ENCODE measurements at regions not wholly inside any gene's neighbourhood (a gene's known extent, or its start where the extent isn't known, plus 50 kb on each side); places are given as distances from the start of the nearest gene placed in this dataset.

GRCh38 chr17:13835151-13835550 is 233.4 kb upstream of the HS3ST3A1 start:
- WGBS (ENCODE audit: extremely low coverage, insufficient coverage, insufficient read length): no CpG with 5 or more reads among the region's 2 CpGs
- no peaks in the 10 kb centered on the region for H3K79me1 ChIP-seq (ENCODE audit: low read length)

GRCh38 chr17:13837417-13837816 is 231.9 kb upstream of the COX10 start:
- Histone ChIP-seq H3K18ac (ENCODE audit: low read length) (no peak overlapping the region), H2AFZ (ENCODE audit: insufficient read depth, low read length, poor library complexity) (no peak overlapping the region), H3K23ac (ENCODE audit: low read length) (no peak overlapping the region), H3K27me3 (ENCODE audit: insufficient read depth, low read length) (no peaks in the 10 kb centered on the region), H2AK5ac (ENCODE audit: low read length) (no peak overlapping the region), H3K14ac (ENCODE audit: low read length) (no peak overlapping the region), H2BK5ac (ENCODE audit: low read depth, low read length, poor library complexity) (no peak overlapping the region), H3K4me3 (ENCODE audit: low read depth, low read length) (no peak overlapping the region), H3K27ac (ENCODE audit: low read depth, low read length) (no peak overlapping the region), H3K79me2 (ENCODE audit: control insufficient read depth, insufficient read depth, low read length, poor library complexity) (no peaks in the 10 kb centered on the region), H2BK120ac (ENCODE audit: insufficient read depth, low read length, poor library complexity) (no peak overlapping the region), H4K91ac (ENCODE audit: low read depth, low read length) (no peak overlapping the region), H3K9me3 (ENCODE audit: insufficient read depth, low read depth, low read length) (no peaks in the 10 kb centered on the region), H3K4me1 (ENCODE audit: control insufficient read depth in 1 of 2, insufficient read depth in 2 of 2, low read length in 2 of 2) (peaks cover 2 to 3% of the 10 kb centered on the region in 2 experiments), H3K9ac (ENCODE audit: low read length) (no peak overlapping the region), H4K8ac (ENCODE audit: low read depth, low read length) (no peak overlapping the region), H3K79me1 (ENCODE audit: low read length) (no peaks in the 10 kb centered on the region), H3K4me2 (ENCODE audit: low read length) (no peak overlapping the region), H4K12ac (ENCODE audit: low read depth, low read length) (no peak overlapping the region), H3K36me3 (ENCODE audit: control insufficient read depth in 1 of 2, insufficient read depth in 2 of 2, low read length in 2 of 2) (no peaks in the 10 kb centered on the region), H3K4ac (ENCODE audit: low read depth, low read length) (no peak overlapping the region), H2BK12ac (ENCODE audit: low read length) (no peak overlapping the region)
- no CpG with 5 or more reads among the region's 12 CpGs for WGBS (ENCODE audit: extremely low coverage, insufficient coverage, insufficient read length)
- no peak for DNase-seq

More at GRCh38 chr17:13835151-13835550, 233.4 kb upstream of the HS3ST3A1 start:
- Histone ChIP-seq H3K27ac (ENCODE audit: low read depth, low read length) (no peak overlapping the region), H3K23ac (ENCODE audit: low read length) (no peak overlapping the region), H3K18ac (ENCODE audit: low read length) (no peak overlapping the region), H2BK5ac (ENCODE audit: low read depth, low read length, poor library complexity) (no peak overlapping the region), H3K4me3 (ENCODE audit: low read depth, low read length) (no peak overlapping the region), H3K4me2 (ENCODE audit: low read length) (no peak overlapping the region), H2AK5ac (ENCODE audit: low read length) (no peak overlapping the region), H3K4ac (ENCODE audit: low read depth, low read length) (no peak overlapping the region), H2AFZ (ENCODE audit: insufficient read depth, low read length, poor library complexity) (no peak overlapping the region), H3K9ac (ENCODE audit: low read length) (no peak overlapping the region), H2BK120ac (ENCODE audit: insufficient read depth, low read length, poor library complexity) (no peak overlapping the region), H3K4me1 (ENCODE audit: control insufficient read depth in 1 of 2, insufficient read depth in 2 of 2, low read length in 2 of 2) (no peaks in the 10 kb centered on the region), H3K79me2 (ENCODE audit: control insufficient read depth, insufficient read depth, low read length, poor library complexity) (no peaks in the 10 kb centered on the region), H3K14ac (ENCODE audit: low read length) (no peak overlapping the region), H4K91ac (ENCODE audit: low read depth, low read length) (no peak overlapping the region), H3K9me3 (ENCODE audit: insufficient read depth, low read depth, low read length) (no peaks in the 10 kb centered on the region), H4K8ac (ENCODE audit: low read depth, low read length) (no peak overlapping the region), H2BK12ac (ENCODE audit: low read length) (no peak overlapping the region), H4K12ac (ENCODE audit: low read depth, low read length) (no peak overlapping the region), H3K27me3 (ENCODE audit: insufficient read depth, low read length) (no peaks in the 10 kb centered on the region), H3K36me3 (ENCODE audit: control insufficient read depth in 1 of 2, insufficient read depth in 2 of 2, low read length in 2 of 2) (no peaks in the 10 kb centered on the region)
- no peak for DNase-seq

DNA sequence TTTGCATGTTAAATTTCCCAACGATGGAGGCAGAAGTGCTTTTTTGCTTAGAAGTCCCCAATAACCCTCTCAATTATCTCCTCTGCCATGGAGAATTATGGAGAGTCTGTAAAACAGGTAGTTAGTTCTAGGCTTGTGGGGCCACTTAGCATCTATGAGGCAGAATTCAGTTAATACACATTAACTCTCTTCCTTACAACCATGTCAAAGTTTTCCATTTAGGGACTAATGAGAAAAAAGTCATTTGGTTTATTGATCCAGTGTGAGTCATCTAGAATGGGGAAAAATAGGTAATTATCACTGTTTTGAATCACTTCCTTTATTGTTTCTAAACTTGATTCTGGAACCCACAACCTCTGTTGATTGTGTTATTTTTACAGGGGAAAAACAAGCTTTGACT is 229.1 kb upstream of the COX10 start:
- Histone ChIP-seq H3K27me3 (ENCODE audit: insufficient read depth, low read length) (no peaks in the 10 kb centered on the region), H3K9ac (ENCODE audit: low read length) (no peak overlapping the region), H3K79me1 (ENCODE audit: low read length) (no peaks in the 10 kb centered on the region), H4K91ac (ENCODE audit: low read depth, low read length) (no peak overlapping the region), H3K4me1 (ENCODE audit: control insufficient read depth in 1 of 2, insufficient read depth in 2 of 2, low read length in 2 of 2) (peaks cover 2 to 3% of the 10 kb centered on the region in 2 experiments), H3K14ac (ENCODE audit: low read length) (no peak overlapping the region), H4K8ac (ENCODE audit: low read depth, low read length) (no peak overlapping the region), H2AFZ (ENCODE audit: insufficient read depth, low read length, poor library complexity) (no peak overlapping the region), H4K12ac (ENCODE audit: low read depth, low read length) (no peak overlapping the region), H3K4me3 (ENCODE audit: low read depth, low read length) (no peak overlapping the region), H3K4me2 (ENCODE audit: low read length) (no peak overlapping the region), H3K9me3 (ENCODE audit: insufficient read depth, low read depth, low read length) (no peaks in the 10 kb centered on the region), H2BK120ac (ENCODE audit: insufficient read depth, low read length, poor library complexity) (no peak overlapping the region), H3K4ac (ENCODE audit: low read depth, low read length) (no peak overlapping the region), H3K23ac (ENCODE audit: low read length) (no peak overlapping the region), H3K27ac (ENCODE audit: low read depth, low read length) (no peak overlapping the region), H2BK5ac (ENCODE audit: low read depth, low read length, poor library complexity) (no peak overlapping the region), H2AK5ac (ENCODE audit: low read length) (no peak overlapping the region), H3K36me3 (ENCODE audit: control insufficient read depth in 1 of 2, insufficient read depth in 2 of 2, low read length in 2 of 2) (no peaks in the 10 kb centered on the region), H3K79me2 (ENCODE audit: control insufficient read depth, insufficient read depth, low read length, poor library complexity) (no peaks in the 10 kb centered on the region), H2BK12ac (ENCODE audit: low read length) (no peak overlapping the region), H3K18ac (ENCODE audit: low read length) (no peak overlapping the region)
- no peak for DNase-seq
- no CpG with 5 or more reads among the region's 1 CpG for WGBS (ENCODE audit: extremely low coverage, insufficient coverage, insufficient read length)

- Histone ChIP-seq H2AFZ (ENCODE audit: insufficient read depth, low read length, poor library complexity) (no peak overlapping the region), H3K27me3 (ENCODE audit: insufficient read depth, low read length) (no peaks in the 10 kb centered on the region), H2BK120ac (ENCODE audit: insufficient read depth, low read length, poor library complexity) (no peak overlapping the region), H2BK5ac (ENCODE audit: low read depth, low read length, poor library complexity) (no peak overlapping the region), H3K4me3 (ENCODE audit: low read depth, low read length) (no peak overlapping the region), H3K23ac (ENCODE audit: low read length) (no peak overlapping the region), H3K36me3 (ENCODE audit: control insufficient read depth in 1 of 2, insufficient read depth in 2 of 2, low read length in 2 of 2) (no peaks in the 10 kb centered on the region), H3K14ac (ENCODE audit: low read length) (no peak overlapping the region), H3K4ac (ENCODE audit: low read depth, low read length) (no peak overlapping the region), H3K4me1 (ENCODE audit: control insufficient read depth in 1 of 2, insufficient read depth in 2 of 2, low read length in 2 of 2) (peaks cover 2 to 3% of the 10 kb centered on the region in 2 experiments), H4K91ac (ENCODE audit: low read depth, low read length) (no peak overlapping the region), H3K79me2 (ENCODE audit: control insufficient read depth, insufficient read depth, low read length, poor library complexity) (no peaks in the 10 kb centered on the region), H4K12ac (ENCODE audit: low read depth, low read length) (no peak overlapping the region), H3K79me1 (ENCODE audit: low read length) (no peaks in the 10 kb centered on the region), H3K4me2 (ENCODE audit: low read length) (no peak overlapping the region), H3K9ac (ENCODE audit: low read length) (no peak overlapping the region), H2AK5ac (ENCODE audit: low read length) (no peak overlapping the region), H2BK12ac (ENCODE audit: low read length) (no peak overlapping the region), H3K27ac (ENCODE audit: low read depth, low read length) (no peak overlapping the region), H3K18ac (ENCODE audit: low read length) (no peak overlapping the region), H4K8ac (ENCODE audit: low read depth, low read length) (no peak overlapping the region), H3K9me3 (ENCODE audit: insufficient read depth, low read depth, low read length) (peaks cover 2% of the 10 kb centered on the region)
- WGBS (ENCODE audit: extremely low coverage, insufficient coverage, insufficient read length): no CpG with 5 or more reads among the region's 4 CpGs
- DNase-seq: no peak
Measured at GRCh38 chr17:13843862-13844635, 225.3 kb upstream of the COX10 start.

Data from trophoblast cell (in vitro differentiated cells and primary cell).